ENCODE measurements at regions not wholly inside any gene's neighbourhood (a gene's known extent, or its start where the extent isn't known, plus 50 kb on each side); places are given as distances from the start of the nearest gene placed in this dataset.

DNA sequence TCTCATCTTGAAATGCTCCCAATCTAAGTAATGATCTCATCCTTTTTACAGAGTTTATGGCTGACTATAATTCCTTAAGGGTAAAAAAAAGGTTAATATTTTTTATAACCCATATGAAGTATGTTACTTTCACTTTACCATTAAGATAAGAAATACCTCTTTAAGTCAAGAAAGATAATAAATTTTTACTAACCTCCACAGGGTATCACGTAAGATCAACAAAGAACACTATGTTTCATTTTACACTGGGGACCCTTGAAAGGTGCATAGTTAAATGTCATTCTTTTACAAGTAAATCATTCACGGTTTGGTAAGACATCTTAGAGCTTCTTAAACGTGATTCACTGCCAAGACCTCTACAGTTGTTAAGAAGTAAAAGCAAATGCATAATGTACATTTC lies 472.7 kb upstream of the CDH9 start:
- WGBS, 3 donors, result 17 to 45% (median 39%) methylated on average over 3 of the region's 3 CpGs
- H3K4me1 ChIP-seq (ENCODE audit: control insufficient read depth in 3 of 3, insufficient read depth in 2 of 3, low read depth in 1 of 3, low read length in 2 of 3), result no peaks in the 10 kb centered on the region

GRCh38 chr5:27503813-27504212 lies 465.4 kb upstream of the CDH9 start:
- H3K27me3 ChIP-seq (ENCODE audit: control insufficient read depth in 3 of 3, insufficient read depth in 3 of 3, low read length in 3 of 3), result no peaks in the 10 kb centered on the region
- no peak overlapping the region for H3K27ac ChIP-seq (ENCODE audit: low read depth in 1 of 3, low read length in 2 of 3)
- no peaks in the 10 kb centered on the region for H3K36me3 ChIP-seq (ENCODE audit: control insufficient read depth in 3 of 3, insufficient read depth in 2 of 3, low read depth in 1 of 3, low read length in 3 of 3)
- peaks cover 0 to 10% (median 0%) of the 10 kb centered on the region in 3 donors for H3K4me1 ChIP-seq (ENCODE audit: control insufficient read depth in 3 of 3, insufficient read depth in 2 of 3, low read depth in 1 of 3, low read length in 2 of 3)
- DNase-seq (no peak), FAIRE-seq (no peak)
- peaks cover 0 to 5% of the 10 kb centered on the region in 2 donors for H3K9me3 ChIP-seq (ENCODE audit: control insufficient read depth in 2 of 2, insufficient read depth in 1 of 2, low read depth in 1 of 2, low read length in 1 of 2)
- H3K4me3 ChIP-seq (ENCODE audit: low read depth in 1 of 3, low read length in 3 of 3), result no peak overlapping the region
- WGBS, 3 donors, result 17 to 32% (median 31%) methylated on average over 3 of the region's 3 CpGs

More for the DNA sequence above, 472.7 kb upstream of the CDH9 start:
- H3K27me3 ChIP-seq (ENCODE audit: control insufficient read depth in 3 of 3, insufficient read depth in 3 of 3, low read length in 3 of 3), result no peaks in the 10 kb centered on the region
- H3K9me3 ChIP-seq (ENCODE audit: control insufficient read depth in 2 of 2, insufficient read depth in 1 of 2, low read depth in 1 of 2, low read length in 1 of 2), result peaks cover 0 to 1% of the 10 kb centered on the region in 2 donors
- no peaks in the 10 kb centered on the region for H3K36me3 ChIP-seq (ENCODE audit: control insufficient read depth in 3 of 3, insufficient read depth in 2 of 3, low read depth in 1 of 3, low read length in 3 of 3)
- DNase-seq, result peak in 1 of 2 donors; percentile 18
- FAIRE-seq, result no peak
- H3K4me3 ChIP-seq (ENCODE audit: low read depth in 1 of 3, low read length in 3 of 3), result no peak overlapping the region
- H3K27ac ChIP-seq (ENCODE audit: low read depth in 1 of 3, low read length in 2 of 3), result no peak overlapping the region

DNA sequence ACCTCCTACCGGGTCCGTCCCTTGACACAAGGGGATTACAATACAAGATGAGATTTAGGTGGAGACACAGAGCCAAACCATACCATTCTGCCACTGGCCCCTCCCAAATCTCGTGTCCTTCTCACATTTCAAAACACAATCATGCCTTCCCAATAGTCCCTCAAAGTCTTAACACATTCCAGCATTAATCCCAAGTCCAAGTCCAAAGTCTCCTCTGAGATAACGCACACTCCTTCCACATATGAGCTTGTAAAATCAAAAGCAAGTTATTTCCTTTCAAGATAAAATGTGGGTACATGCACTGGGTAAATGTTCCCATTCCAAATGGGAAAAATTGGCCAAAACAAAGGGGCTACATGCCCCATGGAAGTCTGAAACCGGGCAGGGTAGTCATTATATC lies 463.9 kb upstream of the CDH9 start:
- 20 to 55% (median 40%) methylated on average over 5 of the region's 5 CpGs for WGBS, 3 donors
- H3K9me3 ChIP-seq (ENCODE audit: control insufficient read depth in 2 of 2, insufficient read depth in 1 of 2, low read depth in 1 of 2, low read length in 1 of 2), result peaks cover 0 to 5% of the 10 kb centered on the region in 2 donors

GRCh38 chr5:27497491-27497890 lies 459.1 kb upstream of the CDH9 start:
- Histone ChIP-seq H3K27ac (ENCODE audit: low read depth in 1 of 3, low read length in 2 of 3) (no peak overlapping the region), H3K4me1 (ENCODE audit: control insufficient read depth in 3 of 3, insufficient read depth in 2 of 3, low read depth in 1 of 3, low read length in 2 of 3) (peaks cover 0 to 2% (median 0%) of the 10 kb centered on the region in 3 donors), H3K27me3 (ENCODE audit: control insufficient read depth in 3 of 3, insufficient read depth in 3 of 3, low read length in 3 of 3) (no peaks in the 10 kb centered on the region), H3K9me3 (ENCODE audit: control insufficient read depth in 2 of 2, insufficient read depth in 1 of 2, low read depth in 1 of 2, low read length in 1 of 2) (peaks cover 0 to 1% of the 10 kb centered on the region in 2 donors), H3K36me3 (ENCODE audit: control insufficient read depth in 3 of 3, insufficient read depth in 2 of 3, low read depth in 1 of 3, low read length in 3 of 3) (no peaks in the 10 kb centered on the region), H3K4me3 (ENCODE audit: low read depth in 1 of 3, low read length in 3 of 3) (no peak overlapping the region)
- DNase-seq (no peak), FAIRE-seq (no peak)
- 60 to 79% (median 79%) methylated on average over 2 of the region's 2 CpGs for WGBS, 3 donors

More for the DNA sequence above, 463.9 kb upstream of the CDH9 start:
- Histone ChIP-seq H3K36me3 (ENCODE audit: control insufficient read depth in 3 of 3, insufficient read depth in 2 of 3, low read depth in 1 of 3, low read length in 3 of 3) (no peaks in the 10 kb centered on the region), H3K27me3 (ENCODE audit: control insufficient read depth in 3 of 3, insufficient read depth in 3 of 3, low read length in 3 of 3) (no peaks in the 10 kb centered on the region), H3K4me3 (ENCODE audit: low read depth in 1 of 3, low read length in 3 of 3) (no peak overlapping the region), H3K27ac (ENCODE audit: low read depth in 1 of 3, low read length in 2 of 3) (no peak overlapping the region), H3K4me1 (ENCODE audit: control insufficient read depth in 3 of 3, insufficient read depth in 2 of 3, low read depth in 1 of 3, low read length in 2 of 3) (peaks cover 0 to 10% (median 0%) of the 10 kb centered on the region in 3 donors)
- DNase-seq (peak in 1 of 2 donors; percentile 79), FAIRE-seq (no peak)

DNA sequence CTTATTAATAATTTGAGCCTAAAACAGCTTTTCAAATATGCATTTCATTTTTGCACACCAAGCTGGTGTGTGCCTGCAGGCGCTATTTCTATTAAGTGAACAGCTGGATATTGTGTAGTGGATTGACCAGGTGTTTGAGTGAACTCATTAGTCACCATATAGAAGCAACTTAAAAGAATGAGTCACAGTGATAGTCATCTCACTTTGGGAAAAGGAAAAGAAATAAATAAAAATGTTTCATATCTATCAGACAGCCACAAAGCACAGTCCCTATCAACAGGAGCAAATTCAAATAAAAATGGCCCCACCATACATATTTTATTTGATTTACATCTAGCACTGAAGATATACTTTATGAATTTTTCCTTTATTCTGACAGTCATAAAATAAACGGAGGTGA lies 456.5 kb upstream of the CDH9 start:
- H3K4me3 ChIP-seq (ENCODE audit: low read depth in 1 of 3, low read length in 3 of 3), result no peak overlapping the region
- H3K27ac ChIP-seq (ENCODE audit: low read depth in 1 of 3, low read length in 2 of 3), result no peak overlapping the region
- whole genome bisulfite sequencing, 3 donors, result 56 to 79% (median 71%) methylated on average over 2 of the region's 2 CpGs
- no peaks in the 10 kb centered on the region for H3K4me1 ChIP-seq (ENCODE audit: control insufficient read depth in 3 of 3, insufficient read depth in 2 of 3, low read depth in 1 of 3, low read length in 2 of 3)
- no peaks in the 10 kb centered on the region for H3K9me3 ChIP-seq (ENCODE audit: control insufficient read depth in 2 of 2, insufficient read depth in 1 of 2, low read depth in 1 of 2, low read length in 1 of 2)
- H3K36me3 ChIP-seq (ENCODE audit: control insufficient read depth in 3 of 3, insufficient read depth in 2 of 3, low read depth in 1 of 3, low read length in 3 of 3), result no peaks in the 10 kb centered on the region
- DNase-seq (no peak), FAIRE-seq (no peak)
- no peaks in the 10 kb centered on the region for H3K27me3 ChIP-seq (ENCODE audit: control insufficient read depth in 3 of 3, insufficient read depth in 3 of 3, low read length in 3 of 3)

DNA sequence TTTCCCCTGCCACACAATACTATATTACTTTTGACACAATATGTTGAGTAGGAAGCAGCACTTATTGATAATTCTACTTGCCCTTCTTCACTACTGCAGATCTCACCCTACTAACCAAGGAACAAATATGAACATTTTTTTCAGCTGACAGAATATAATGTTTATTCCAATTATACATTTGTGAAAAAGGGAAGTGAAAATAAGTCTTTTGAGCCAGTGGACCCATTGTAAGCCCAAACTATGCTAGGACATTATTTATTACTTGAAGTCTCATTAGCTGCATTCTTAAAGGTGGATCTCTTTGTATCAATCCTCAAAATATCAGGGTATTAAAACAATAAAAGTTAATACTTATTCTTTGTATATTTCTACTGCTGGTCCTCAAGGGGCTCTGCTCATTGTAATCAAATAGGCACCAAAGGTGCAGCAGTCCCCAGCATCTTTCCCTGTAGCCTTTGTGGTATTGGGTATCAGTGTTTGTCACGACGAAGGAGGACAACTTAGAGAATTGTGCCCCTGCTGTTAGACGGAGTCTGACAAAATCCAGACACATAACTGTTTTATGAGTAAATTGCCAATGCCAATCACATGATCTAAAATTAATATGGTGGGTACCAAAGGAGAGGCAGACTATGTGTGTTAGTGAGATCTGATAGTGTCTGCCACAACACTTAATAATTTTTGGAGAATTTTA lies 453.5 kb upstream of the CDH9 start:
- no peak for DNase-seq
- Histone ChIP-seq H3K4me1 (ENCODE audit: control insufficient read depth in 3 of 3, insufficient read depth in 2 of 3, low read depth in 1 of 3, low read length in 2 of 3) (no peaks in the 10 kb centered on the region), H3K27ac (ENCODE audit: low read depth in 1 of 3, low read length in 2 of 3) (no peak overlapping the region), H3K4me3 (ENCODE audit: low read depth in 1 of 3, low read length in 3 of 3) (no peak overlapping the region), H3K36me3 (ENCODE audit: control insufficient read depth in 3 of 3, insufficient read depth in 2 of 3, low read depth in 1 of 3, low read length in 3 of 3) (no peaks in the 10 kb centered on the region), H3K27me3 (ENCODE audit: control insufficient read depth in 3 of 3, insufficient read depth in 3 of 3, low read length in 3 of 3) (no peaks in the 10 kb centered on the region), H3K9me3 (ENCODE audit: control insufficient read depth in 2 of 2, insufficient read depth in 1 of 2, low read depth in 1 of 2, low read length in 1 of 2) (no peaks in the 10 kb centered on the region)
- FAIRE-seq, result no peak
- 90 to 94% (median 91%) methylated on average over 3 of the region's 3 CpGs for WGBS, 3 donors

DNA sequence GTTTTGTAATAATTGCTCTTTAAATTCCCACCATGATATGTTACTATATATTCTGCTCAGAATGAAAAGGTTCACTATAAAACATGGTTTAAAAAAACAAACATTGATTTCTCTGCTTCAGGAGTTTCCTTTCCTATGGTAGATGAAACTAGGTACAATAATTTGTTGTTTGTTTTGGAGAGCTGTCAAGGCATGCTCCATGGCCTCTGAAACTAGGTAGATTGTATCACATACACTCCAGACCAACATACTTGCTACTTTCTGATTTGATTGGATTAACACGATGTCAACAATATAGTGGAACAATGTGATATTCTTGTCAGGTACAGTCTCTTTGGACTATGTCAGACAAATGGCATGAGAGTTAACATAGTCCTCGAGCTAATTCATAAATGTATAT lies 452.7 kb upstream of the CDH9 start:
- Histone ChIP-seq H3K4me1 (ENCODE audit: control insufficient read depth in 3 of 3, insufficient read depth in 2 of 3, low read depth in 1 of 3, low read length in 2 of 3) (no peaks in the 10 kb centered on the region), H3K9me3 (ENCODE audit: control insufficient read depth in 2 of 2, insufficient read depth in 1 of 2, low read depth in 1 of 2, low read length in 1 of 2) (no peaks in the 10 kb centered on the region), H3K27ac (ENCODE audit: low read depth in 1 of 3, low read length in 2 of 3) (no peak overlapping the region), H3K27me3 (ENCODE audit: control insufficient read depth in 3 of 3, insufficient read depth in 3 of 3, low read length in 3 of 3) (no peaks in the 10 kb centered on the region), H3K4me3 (ENCODE audit: low read depth in 1 of 3, low read length in 3 of 3) (no peak overlapping the region), H3K36me3 (ENCODE audit: control insufficient read depth in 3 of 3, insufficient read depth in 2 of 3, low read depth in 1 of 3, low read length in 3 of 3) (no peaks in the 10 kb centered on the region)
- 57 to 76% (median 66%) methylated on average over 2 of the region's 2 CpGs for WGBS, 3 donors
- FAIRE-seq (no peak), DNase-seq (no peak)

- H3K36me3 ChIP-seq (ENCODE audit: control insufficient read depth in 3 of 3, insufficient read depth in 2 of 3, low read depth in 1 of 3, low read length in 3 of 3), result no peaks in the 10 kb centered on the region
- FAIRE-seq, result no peak
- H3K27ac ChIP-seq (ENCODE audit: low read depth in 1 of 3, low read length in 2 of 3), result no peak overlapping the region
- H3K27me3 ChIP-seq (ENCODE audit: control insufficient read depth in 3 of 3, insufficient read depth in 3 of 3, low read length in 3 of 3), result no peaks in the 10 kb centered on the region
- no peaks in the 10 kb centered on the region for H3K9me3 ChIP-seq (ENCODE audit: control insufficient read depth in 2 of 2, insufficient read depth in 1 of 2, low read depth in 1 of 2, low read length in 1 of 2)
- WGBS, 3 donors, result 60 to 78% (median 75%) methylated on average over 1 of the region's 1 CpG
- H3K4me3 ChIP-seq (ENCODE audit: low read depth in 1 of 3, low read length in 3 of 3), result no peak overlapping the region
- no peak for DNase-seq
- H3K4me1 ChIP-seq (ENCODE audit: control insufficient read depth in 3 of 3, insufficient read depth in 2 of 3, low read depth in 1 of 3, low read length in 2 of 3), result no peaks in the 10 kb centered on the region
These were observed 451.3 kb upstream of the CDH9 start for GRCh38 chr5:27489701-27490100.

DNA sequence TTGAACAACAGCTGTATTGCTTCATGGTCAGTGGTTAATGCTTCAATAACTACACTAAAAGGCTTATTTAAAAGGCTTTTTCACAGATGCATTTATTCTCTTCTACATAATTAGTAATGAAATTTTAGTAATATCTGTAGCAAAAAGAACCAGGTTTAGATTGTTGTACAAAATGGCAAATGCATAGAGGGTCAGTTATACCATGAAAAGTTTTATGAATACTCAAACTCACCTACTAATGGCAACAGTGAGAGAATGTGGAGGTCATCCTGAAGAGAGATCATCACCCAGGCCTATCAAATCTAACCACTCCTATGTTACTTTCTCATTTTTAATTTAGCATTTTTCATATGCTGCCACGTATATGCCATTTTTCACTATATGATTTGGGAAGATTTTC lies 444.3 kb upstream of the CDH9 start:
- 26 to 83% (median 29%) methylated on average over 1 of the region's 1 CpG for WGBS, 3 donors
- Histone ChIP-seq H3K9me3 (ENCODE audit: control insufficient read depth in 2 of 2, insufficient read depth in 1 of 2, low read depth in 1 of 2, low read length in 1 of 2) (no peaks in the 10 kb centered on the region), H3K36me3 (ENCODE audit: control insufficient read depth in 3 of 3, insufficient read depth in 2 of 3, low read depth in 1 of 3, low read length in 3 of 3) (no peaks in the 10 kb centered on the region), H3K4me1 (ENCODE audit: control insufficient read depth in 3 of 3, insufficient read depth in 2 of 3, low read depth in 1 of 3, low read length in 2 of 3) (no peaks in the 10 kb centered on the region), H3K27ac (ENCODE audit: low read depth in 1 of 3, low read length in 2 of 3) (no peak overlapping the region), H3K4me3 (ENCODE audit: low read depth in 1 of 3, low read length in 3 of 3) (no peak overlapping the region), H3K27me3 (ENCODE audit: control insufficient read depth in 3 of 3, insufficient read depth in 3 of 3, low read length in 3 of 3) (no peaks in the 10 kb centered on the region)
- DNase-seq, result no peak
- FAIRE-seq, result no peak

Data from small intestine (tissue), 7 donors.